IMR-90 (cell line): ENCODE measurements at regions not wholly inside any gene's neighbourhood (a gene's known extent, or its start where the extent isn't known, plus 50 kb on each side); places are given as distances from the start of the nearest gene placed in this dataset.

Experiments used
- ATAC-seq: fragments of 200-7000 bp; cut with Tn5 transposase; 2 replicates; pipeline ENCODE4 v1.9.1; 2020; ENCODE audit warnings: low read depth, mild to moderate bottlenecking, moderate library complexity
- BruUV-seq: library from RNA; stranded (reverse); fragments of 400-500 nt; replicated peaks from 2 replicates; lab custom pipeline; 2021; lab: Mats Ljungman, UMichigan
- CTCF ChIA-PET: fragments of 300-600 bp; formaldehyde crosslinking; extraction: SDS; loops from one replicate; lab custom pipeline; 2021; ENCODE audit warnings: antibody characterized with exemption; lab: Yijun Ruan, JAX
- POLR2A ChIA-PET: fragments of 300-600 bp; sonication (Branson Sonifier 250); formaldehyde crosslinking; loops from one replicate; lab custom pipeline; 2022; ENCODE audit warnings: antibody characterized with exemption; ENCODE audit not compliant: unreplicated experiment; lab: Charles Lee
- DNase-seq: peaks from one replicate; pipeline ENCODE4 v3.0.0; 2013
- H2AFZ ChIP-seq: replicated peaks from 2 replicates; pipeline ENCODE3; 2013; ENCODE audit warnings: low read length, mild to moderate bottlenecking; ENCODE audit not compliant: poor library complexity
- H2AK5ac ChIP-seq: 2 replicates; pipeline ENCODE4 v1.6.1; 2013; ENCODE audit warnings: low read depth, low read length, inconsistent platforms
- H2AK9ac ChIP-seq: replicated peaks from 2 replicates; pipeline ENCODE3; 2013; ENCODE audit warnings: mild to moderate bottlenecking, low read depth, low read length, moderate library complexity; ENCODE audit not compliant: poor library complexity
- H2BK120ac ChIP-seq: 2 replicates; pipeline ENCODE4 v1.6.1; 2013; ENCODE audit warnings: low read depth, low read length, inconsistent platforms
- H2BK15ac ChIP-seq: 3 replicates; pipeline ENCODE4 v1.6.1; 2013; ENCODE audit warnings: low read depth, low read length, inconsistent platforms
- H2BK20ac ChIP-seq: 2 replicates; pipeline ENCODE4 v1.6.1; 2013; ENCODE audit warnings: low read depth, mild to moderate bottlenecking, inconsistent platforms, low read length, moderate library complexity
- H2BK5ac ChIP-seq: 2 replicates; pipeline ENCODE4 v1.6.1; 2013; ENCODE audit warnings: mild to moderate bottlenecking, low read depth, low read length, inconsistent platforms; ENCODE audit not compliant: poor library complexity, severe bottlenecking
- H3K14ac ChIP-seq: replicated peaks from 2 replicates; pipeline ENCODE4 v1.6.1; 2013; ENCODE audit warnings: low read depth, low read length, inconsistent platforms
- H3K18ac ChIP-seq: 2 replicates; pipeline ENCODE4 v1.6.1; 2013; ENCODE audit warnings: low read depth, low read length, control low read depth
- H3K23ac ChIP-seq: 2 replicates; pipeline ENCODE4 v1.6.1; 2013; ENCODE audit warnings: low read depth, low read length, inconsistent platforms
- H3K27ac ChIP-seq: 2 replicates; pipeline ENCODE4 v1.5.1; 2013; ENCODE audit warnings: mild to moderate bottlenecking, control low read depth, low read length; ENCODE audit not compliant: insufficient read depth
- H3K27me3 ChIP-seq: 2 replicates; pipeline ENCODE4 v1.6.1; 2013; ENCODE audit warnings: low read length; ENCODE audit not compliant: control insufficient read depth, insufficient read depth
- H3K36me3 ChIP-seq: 2 replicates; pipeline ENCODE4 v1.6.1; 2013; ENCODE audit warnings: low read length, mixed read lengths; ENCODE audit not compliant: control insufficient read depth, insufficient read depth
- H3K4ac ChIP-seq: 2 replicates; pipeline ENCODE4 v1.6.1; 2013; ENCODE audit warnings: low read depth, low read length, inconsistent platforms
- H3K4me1 ChIP-seq: 2 replicates; pipeline ENCODE4 v1.6.1; 2013; ENCODE audit warnings: low read length, mixed read lengths; ENCODE audit not compliant: control insufficient read depth, insufficient read depth
- H3K4me2 ChIP-seq: 2 replicates; pipeline ENCODE4 v1.6.1; 2013; ENCODE audit warnings: low read depth, mild to moderate bottlenecking, control low read depth, low read length, moderate library complexity
- H3K4me3 ChIP-seq: 2 replicates; pipeline ENCODE4 v1.5.1; 2013; ENCODE audit warnings: low read depth, mild to moderate bottlenecking, control low read depth, low read length, moderate library complexity; ENCODE audit not compliant: insufficient read depth
- H3K56ac ChIP-seq: 2 replicates; pipeline ENCODE4 v1.6.1; 2013; ENCODE audit warnings: low read length, inconsistent platforms; ENCODE audit not compliant: insufficient read depth; ENCODE audit errors: extremely low read depth
- H3K79me1 ChIP-seq, 2 experiments: 2 replicates each; pipeline ENCODE4 v1.6.1; 2013; ENCODE audit warnings: low read length in 2 of 2, inconsistent platforms in 1 of 2, low read depth in 1 of 2
- H3K9ac ChIP-seq: 2 replicates; pipeline ENCODE4 v1.6.1; 2013; ENCODE audit warnings: low read depth, low read length, control low read depth
- H3K9me1 ChIP-seq: 2 replicates; pipeline ENCODE4 v1.6.1; 2013; ENCODE audit warnings: low read length, inconsistent platforms; ENCODE audit not compliant: insufficient read depth
- H3K9me3 ChIP-seq: 2 replicates; pipeline ENCODE4 v1.6.1; 2013; ENCODE audit warnings: low read length; ENCODE audit not compliant: control insufficient read depth, insufficient read depth
- H4K20me1 ChIP-seq: 2 replicates; pipeline ENCODE4 v1.6.1; 2013; ENCODE audit warnings: low read length, inconsistent platforms; ENCODE audit not compliant: insufficient read depth
- H4K5ac ChIP-seq: 2 replicates; pipeline ENCODE4 v1.6.1; 2013; ENCODE audit warnings: mild to moderate bottlenecking, low read depth, low read length, control low read depth
- H4K8ac ChIP-seq, 2 experiments: 2 replicates each; pipeline ENCODE4 v1.6.1; 2013; ENCODE audit warnings: low read depth in 2 of 2, low read length in 2 of 2, control low read depth in 1 of 2, inconsistent platforms in 1 of 2
- H4K91ac ChIP-seq: 2 replicates; pipeline ENCODE4 v1.6.1; 2013; ENCODE audit warnings: low read depth, low read length, inconsistent platforms; ENCODE audit not compliant: insufficient read depth
- BHLHE40 ChIP-seq: fragments of 150-350 bp; IDR thresholded peaks from 2 replicates; pipeline ENCODE4 v1.6.1; 2016; ENCODE audit warnings: mild to moderate bottlenecking, low read depth, low read length
- CEBPB ChIP-seq: IDR thresholded peaks from 2 replicates; pipeline ENCODE4 v1.6.1; 2012; ENCODE audit warnings: low read depth, low read length, improper control_type of control experiment
- CHD1 ChIP-seq: IDR thresholded peaks from 2 replicates; pipeline ENCODE4 v1.6.1; 2012; ENCODE audit warnings: low read depth, low read length, improper control_type of control experiment
- CTCF ChIP-seq: conservative IDR thresholded peaks from 2 replicates; pipeline ENCODE4 v1.5.1; 2012; ENCODE audit warnings: mild to moderate bottlenecking, low read depth, low read length, improper control_type of control experiment
- ELK1 ChIP-seq: fragments of 150-350 bp; IDR thresholded peaks from 2 replicates; pipeline ENCODE4 v1.6.1; 2016; ENCODE audit warnings: low read depth, mild to moderate bottlenecking, low read length, moderate library complexity, borderline replicate concordance
- FOS ChIP-seq: fragments of 150-350 bp; IDR thresholded peaks from 2 replicates; pipeline ENCODE4 v1.6.1; 2016; ENCODE audit warnings: low read depth, low read length
- MAFK ChIP-seq: IDR thresholded peaks from 2 replicates; pipeline ENCODE4 v1.6.1; 2012; ENCODE audit warnings: low read depth, low read length, improper control_type of control experiment
- MAZ ChIP-seq: IDR thresholded peaks from 2 replicates; pipeline ENCODE4 v1.6.1; 2012; ENCODE audit warnings: low read depth, mild to moderate bottlenecking, low read length, improper control_type of control experiment, moderate library complexity, borderline replicate concordance
- MXI1 ChIP-seq: IDR thresholded peaks from 2 replicates; pipeline ENCODE4 v1.6.1; 2012; ENCODE audit warnings: low read depth, mild to moderate bottlenecking, low read length, moderate library complexity, borderline replicate concordance
- NFE2L2 ChIP-seq: fragments of 150-350 bp; IDR thresholded peaks from 2 replicates; pipeline ENCODE4 v1.6.1; 2016; ENCODE audit warnings: low read depth, mild to moderate bottlenecking, low read length
- POLR2A ChIP-seq: IDR thresholded peaks from 2 replicates; pipeline ENCODE4 v1.6.1; 2012; ENCODE audit warnings: mild to moderate bottlenecking, low read depth, low read length
- RAD21 ChIP-seq: IDR thresholded peaks from 2 replicates; pipeline ENCODE4 v1.6.1; 2012; ENCODE audit warnings: low read length, improper control_type of control experiment
- RCOR1 ChIP-seq: IDR thresholded peaks from 2 replicates; pipeline ENCODE4 v1.6.1; 2012; ENCODE audit warnings: mild to moderate bottlenecking, low read length, improper control_type of control experiment; ENCODE audit not compliant: insufficient replicate concordance
- RFX5 ChIP-seq: IDR thresholded peaks from 2 replicates; pipeline ENCODE4 v1.8.0; 2012; ENCODE audit warnings: low read depth, mild to moderate bottlenecking, low read length, moderate library complexity
- SMC3 ChIP-seq: fragments of 150-350 bp; IDR thresholded peaks from 2 replicates; pipeline ENCODE4 v1.6.1; 2016; ENCODE audit warnings: low read depth, mild to moderate bottlenecking, antibody characterized with exemption, low read length, moderate library complexity
- USF2 ChIP-seq: fragments of 150-350 bp; IDR thresholded peaks from 2 replicates; pipeline ENCODE4 v1.6.1; 2017; ENCODE audit warnings: mild to moderate bottlenecking, antibody characterized with exemption, low read length, low read depth
- WGBS, 2 experiments: methylation state at CpG; one replicate each; pipeline versions ENCODE4 v1.1.5 to v1.1.7; 2013; ENCODE audit warnings: missing lambda C conversion rate in 2 of 2; ENCODE audit not compliant: insufficient read length in 1 of 2; ENCODE audit errors: extremely low coverage in 2 of 2; 5-methylcytosine and 5-hydroxymethylcytosine counted together
- dilution Hi-C: fragments of 300-500 bp; cut with HindIII; formaldehyde crosslinking; loops from one replicate; pipeline ENCODE4 v1.14.3; 2018; ENCODE audit warnings: low sequenced_read_pairs; ENCODE audit not compliant: unreplicated experiment
- in situ Hi-C: fragments of 300-500 bp; cut with MboI; formaldehyde crosslinking; loops from 3 replicates; pipeline ENCODE4 v1.14.3; 2019; ENCODE audit warnings: low sequenced_read_pairs, inconsistent platforms, mixed read lengths
- intact Hi-C: fragments of 100-400 bp; cut with micrococcal nuclease; formaldehyde crosslinking; loops from 2 replicates; pipeline ENCODE4 v1.10.0; 2022

- ChIA-PET POLR2A (no interaction called here), CTCF (interaction anchor here (0.5 to 1.0 kb wide), 4 partner anchors 8 to 45 kb away, joined by 3 to 7 read pairs (median 4); no protein-coding TSS in a partner anchor)
- Histone ChIP-seq H3K36me3 (no peaks in the 10 kb centered on the region), H2AK9ac (no peak overlapping the region), H3K4me2 (no peak overlapping the region), H3K14ac (no peak overlapping the region), H4K20me1 (no peaks in the 10 kb centered on the region), H2BK20ac (no peak overlapping the region), H3K23ac (no peak overlapping the region), H3K27ac (no peak overlapping the region), H4K5ac (no peak overlapping the region), H3K4me1 (peaks cover 1% of the 10 kb centered on the region; the same call in 1 of the 2 replicates), H4K8ac (no peak overlapping the region), H2AK5ac (no peak overlapping the region), H2AFZ (no peak overlapping the region), H3K79me1 (no peaks in the 10 kb centered on the region), H2BK5ac (no peak overlapping the region), H3K4me3 (no peak overlapping the region), H3K9me1 (0 out of 2 replicates have a peak, but pooled peaks cover 3% of the 10 kb centered on the region), H3K4ac (no peak overlapping the region), H3K56ac (no peak overlapping the region), H3K18ac (no peak overlapping the region), H3K9me3 (peaks cover 3% of the 10 kb centered on the region; the same call in 1 of the 2 replicates), H3K9ac (no peak overlapping the region), H2BK120ac (no peak overlapping the region), H4K91ac (no peak overlapping the region), H2BK15ac (no peak overlapping the region), H3K27me3 (no peaks in the 10 kb centered on the region)
- TF ChIP-seq MAFK, result no peak
- no peak for TF ChIP-seq CTCF
- no peak for TF ChIP-seq BHLHE40
- TF ChIP-seq CHD1, result no peak
- no peak for TF ChIP-seq SMC3
- TF ChIP-seq POLR2A, result no peak
- no peak for TF ChIP-seq ELK1
- no peak for TF ChIP-seq FOS
- no peak for TF ChIP-seq MAZ
- no peak for TF ChIP-seq MXI1
- no peak for TF ChIP-seq USF2
- no peak for TF ChIP-seq CEBPB
- TF ChIP-seq NFE2L2, result no peak
- no peak for TF ChIP-seq RAD21
- TF ChIP-seq RCOR1, result no peak
- TF ChIP-seq RFX5, result no peak
- DNase-seq, result no peak
- dilution Hi-C loops (no loop called here), in situ Hi-C loops (no loop called here), intact Hi-C loops (no loop called here)
- no CpG with 5 or more reads among the region's 1 CpG for WGBS, 2 experiments
- BruUV-seq, result no TSS peak
- no peak for ATAC-seq
Measured at GRCh38 chr18:2433366-2433765, 137.9 kb downstream of the METTL4 start.
